Tibial nerve (tissue), 4 donors: ENCODE measurements at regions not wholly inside any gene's neighbourhood (a gene's known extent, or its start where the extent isn't known, plus 50 kb on each side); places are given as distances from the start of the nearest gene placed in this dataset.

Experiments used
- CTCF ChIP-seq, 5 experiments: fragments of 200-600 bp in 3 of 5; fragments of 450-650 bp in 2 of 5; sonication (generic) in 3 of 5; IDR thresholded peaks; one replicate each; pipeline ENCODE4 v1.5.1; 2016 to 2019; ENCODE audit warnings: antibody characterized with exemption in 5 of 5, mild to moderate bottlenecking in 3 of 5, moderate library complexity in 2 of 5
- EP300 ChIP-seq, 2 donors: sonication (generic); formaldehyde crosslinking; IDR thresholded peaks; one replicate each; pipeline ENCODE4 v1.6.1; 2017; ENCODE audit warnings: antibody characterized with exemption in 2 of 2, mild to moderate bottlenecking in 1 of 2
- POLR2A ChIP-seq, 2 donors: fragments of 450-650 bp; IDR thresholded peaks; one replicate each; pipeline ENCODE4 v1.6.1; 2017; ENCODE audit warnings: antibody characterized with exemption in 2 of 2, mild to moderate bottlenecking in 2 of 2, moderate library complexity in 2 of 2

DNA sequence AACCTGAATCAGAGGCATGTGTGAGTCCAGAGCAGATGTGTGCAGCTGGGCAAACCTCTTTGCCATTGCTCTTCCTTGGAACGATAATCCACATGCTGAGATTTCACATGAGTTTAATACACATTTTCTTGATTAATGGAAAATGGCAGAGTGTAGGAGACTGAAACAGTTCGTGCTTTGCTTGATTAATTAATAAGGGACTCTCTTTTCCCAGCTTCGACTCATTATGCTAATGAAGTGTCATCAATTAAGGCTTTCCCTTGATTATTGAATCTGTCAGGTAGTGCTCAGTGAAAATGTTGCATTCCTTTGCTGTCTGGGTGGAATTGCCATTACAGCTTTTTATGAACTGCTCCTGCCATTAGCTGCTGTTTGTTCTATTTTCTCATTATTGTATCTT, 487.7 kb upstream of the NOVA1 start:
- TF ChIP-seq POLR2A (IDR thresholded peaks at IDR 0.05) (no peak), CTCF (IDR thresholded peaks at IDR 0.05) (no peak), EP300 (IDR thresholded peaks at IDR 0.05) (no peak)
